ENCODE measurements at regions not wholly inside any gene's neighbourhood (a gene's known extent, or its start where the extent isn't known, plus 50 kb on each side); places are given as distances from the start of the nearest gene placed in this dataset.
"Not testable (repeated sequence)": the region's sequence is repeated elsewhere in the genome, so short reads cannot be mapped to it uniquely, and the experiment has no call there.

GRCh38 chr4:131726940-131727339, 1422.2 kb upstream of the PCDH10 start:
- not testable (repeated sequence) for H3K27me3 ChIP-seq (ENCODE audit: insufficient read depth, low read length); DNase-seq (ENCODE audit: insufficient read length, low spot score, missing footprints); H3K9me3 ChIP-seq (ENCODE audit: low read depth, low read length); H3K4me2 ChIP-seq (ENCODE audit: insufficient read depth, low read length); H3K4me3 ChIP-seq (ENCODE audit: insufficient read depth, low read length); H2AFZ ChIP-seq (ENCODE audit: low read length); H4K20me1 ChIP-seq (ENCODE audit: insufficient read depth, low read length); H3K36me3 ChIP-seq (ENCODE audit: insufficient read depth, low read length); H3K79me2 ChIP-seq (ENCODE audit: insufficient read depth, low read length); H3K27ac ChIP-seq (ENCODE audit: low read depth, low read length); H3K4me1 ChIP-seq (ENCODE audit: insufficient read depth, low read length)

DNA sequence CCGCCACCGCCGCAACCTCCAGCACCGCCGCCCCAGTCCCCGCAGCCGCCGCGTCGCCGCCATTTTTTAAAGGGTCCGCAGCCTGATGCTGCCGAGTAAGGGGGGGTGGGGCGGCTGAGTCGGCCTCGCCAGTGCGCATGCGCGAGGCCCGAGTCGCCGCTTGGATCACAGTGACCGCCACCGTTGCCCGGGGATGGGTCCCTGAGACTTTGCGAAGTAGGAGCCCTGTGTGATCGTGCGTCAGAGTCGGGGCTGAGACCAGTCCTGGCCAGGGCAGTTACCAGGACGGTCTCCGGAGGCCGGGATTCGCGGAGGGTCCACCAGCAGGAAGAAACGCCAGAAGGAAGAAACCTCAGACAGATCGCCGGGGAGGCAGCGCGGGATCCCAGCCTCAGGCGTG, 1421.7 kb upstream of the PCDH10 start:
- not testable (repeated sequence) for DNase-seq (ENCODE audit: insufficient read length, low spot score, missing footprints); H3K4me3 ChIP-seq (ENCODE audit: insufficient read depth, low read length); H3K79me2 ChIP-seq (ENCODE audit: insufficient read depth, low read length); H4K20me1 ChIP-seq (ENCODE audit: insufficient read depth, low read length); H2AFZ ChIP-seq (ENCODE audit: low read length); H3K36me3 ChIP-seq (ENCODE audit: insufficient read depth, low read length); H3K27ac ChIP-seq (ENCODE audit: low read depth, low read length); H3K9me3 ChIP-seq (ENCODE audit: low read depth, low read length); H3K27me3 ChIP-seq (ENCODE audit: insufficient read depth, low read length); H3K4me2 ChIP-seq (ENCODE audit: insufficient read depth, low read length); H3K4me1 ChIP-seq (ENCODE audit: insufficient read depth, low read length)

GRCh38 chr4:131729205-131729604, 1419.9 kb upstream of the PCDH10 start:
- DNase-seq (ENCODE audit: insufficient read length, low spot score, missing footprints); H3K4me3 ChIP-seq (ENCODE audit: insufficient read depth, low read length); H3K4me1 ChIP-seq (ENCODE audit: insufficient read depth, low read length); H3K36me3 ChIP-seq (ENCODE audit: insufficient read depth, low read length); H3K79me2 ChIP-seq (ENCODE audit: insufficient read depth, low read length); H3K27me3 ChIP-seq (ENCODE audit: insufficient read depth, low read length); H2AFZ ChIP-seq (ENCODE audit: low read length); H4K20me1 ChIP-seq (ENCODE audit: insufficient read depth, low read length); H3K4me2 ChIP-seq (ENCODE audit: insufficient read depth, low read length); H3K9me3 ChIP-seq (ENCODE audit: low read depth, low read length); H3K27ac ChIP-seq (ENCODE audit: low read depth, low read length): not testable (repeated sequence)

GRCh38 chr4:131729716-131730398, 1419.2 kb upstream of the PCDH10 start:
- not testable (repeated sequence) for H3K36me3 ChIP-seq (ENCODE audit: insufficient read depth, low read length); H2AFZ ChIP-seq (ENCODE audit: low read length); H3K27me3 ChIP-seq (ENCODE audit: insufficient read depth, low read length); DNase-seq (ENCODE audit: insufficient read length, low spot score, missing footprints); H3K27ac ChIP-seq (ENCODE audit: low read depth, low read length); H3K9me3 ChIP-seq (ENCODE audit: low read depth, low read length); H3K4me2 ChIP-seq (ENCODE audit: insufficient read depth, low read length); H3K79me2 ChIP-seq (ENCODE audit: insufficient read depth, low read length); H3K4me1 ChIP-seq (ENCODE audit: insufficient read depth, low read length); H4K20me1 ChIP-seq (ENCODE audit: insufficient read depth, low read length); H3K4me3 ChIP-seq (ENCODE audit: insufficient read depth, low read length)

DNA sequence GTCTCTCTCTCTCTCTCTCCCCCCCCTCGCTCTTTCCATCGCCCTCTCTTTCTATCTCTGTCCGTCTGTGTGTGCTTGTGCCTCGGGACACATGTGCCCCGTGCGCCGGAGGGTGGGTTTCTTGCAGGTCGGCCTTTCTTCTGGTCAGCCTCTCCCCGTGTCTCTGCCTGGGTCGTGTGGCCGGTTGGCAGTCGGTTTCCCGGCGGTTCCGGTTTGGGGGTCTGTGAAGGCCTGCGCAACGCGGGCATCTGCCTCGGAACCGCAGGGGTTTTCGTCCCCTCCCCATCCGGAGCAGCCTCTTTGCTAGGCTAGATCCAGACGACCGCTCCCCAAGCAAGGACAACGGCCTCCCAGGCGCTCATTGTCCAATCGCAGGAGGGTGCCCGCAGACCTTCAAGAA, 1418.5 kb upstream of the PCDH10 start:
- H3K4me1 ChIP-seq (ENCODE audit: insufficient read depth, low read length); H3K27ac ChIP-seq (ENCODE audit: low read depth, low read length); H2AFZ ChIP-seq (ENCODE audit: low read length); H3K4me3 ChIP-seq (ENCODE audit: insufficient read depth, low read length); DNase-seq (ENCODE audit: insufficient read length, low spot score, missing footprints); H3K9me3 ChIP-seq (ENCODE audit: low read depth, low read length); H3K27me3 ChIP-seq (ENCODE audit: insufficient read depth, low read length); H3K36me3 ChIP-seq (ENCODE audit: insufficient read depth, low read length); H4K20me1 ChIP-seq (ENCODE audit: insufficient read depth, low read length); H3K79me2 ChIP-seq (ENCODE audit: insufficient read depth, low read length); H3K4me2 ChIP-seq (ENCODE audit: insufficient read depth, low read length): not testable (repeated sequence)

GRCh38 chr4:131732034-131732630, 1417.0 kb upstream of the PCDH10 start:
- H2AFZ ChIP-seq (ENCODE audit: low read length); H3K27ac ChIP-seq (ENCODE audit: low read depth, low read length); H3K4me3 ChIP-seq (ENCODE audit: insufficient read depth, low read length); H3K4me2 ChIP-seq (ENCODE audit: insufficient read depth, low read length); H3K79me2 ChIP-seq (ENCODE audit: insufficient read depth, low read length); H3K9me3 ChIP-seq (ENCODE audit: low read depth, low read length); H3K4me1 ChIP-seq (ENCODE audit: insufficient read depth, low read length); H4K20me1 ChIP-seq (ENCODE audit: insufficient read depth, low read length); H3K36me3 ChIP-seq (ENCODE audit: insufficient read depth, low read length); H3K27me3 ChIP-seq (ENCODE audit: insufficient read depth, low read length): not testable (repeated sequence)
- DNase-seq (ENCODE audit: insufficient read length, low spot score, missing footprints) = peak; percentile 80

DNA sequence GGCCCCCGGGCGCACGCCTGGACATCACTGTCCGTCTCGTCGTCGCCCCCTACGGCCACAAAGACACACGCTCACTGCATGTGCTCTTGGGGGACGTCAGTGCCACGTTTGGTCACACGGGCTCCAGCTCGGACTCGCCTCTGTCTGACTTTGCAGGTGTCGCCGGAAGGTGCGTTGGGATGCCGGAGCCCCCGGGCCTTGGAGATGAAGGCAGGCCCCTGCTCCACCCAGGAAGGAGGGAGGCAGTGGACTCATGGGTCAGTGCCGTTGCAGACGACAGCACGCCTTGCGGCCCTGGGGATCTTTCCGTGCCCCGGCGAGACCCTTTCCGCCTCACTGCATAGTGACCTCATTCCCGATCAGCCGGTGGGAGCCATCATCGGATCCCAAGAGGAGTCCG, 1414.8 kb upstream of the PCDH10 start:
- H3K79me2 ChIP-seq (ENCODE audit: insufficient read depth, low read length); H3K36me3 ChIP-seq (ENCODE audit: insufficient read depth, low read length); H3K4me3 ChIP-seq (ENCODE audit: insufficient read depth, low read length); H3K4me1 ChIP-seq (ENCODE audit: insufficient read depth, low read length); H3K9me3 ChIP-seq (ENCODE audit: low read depth, low read length); H2AFZ ChIP-seq (ENCODE audit: low read length); H3K27ac ChIP-seq (ENCODE audit: low read depth, low read length); H3K27me3 ChIP-seq (ENCODE audit: insufficient read depth, low read length); H4K20me1 ChIP-seq (ENCODE audit: insufficient read depth, low read length); DNase-seq (ENCODE audit: insufficient read length, low spot score, missing footprints); H3K4me2 ChIP-seq (ENCODE audit: insufficient read depth, low read length): not testable (repeated sequence)

DNA sequence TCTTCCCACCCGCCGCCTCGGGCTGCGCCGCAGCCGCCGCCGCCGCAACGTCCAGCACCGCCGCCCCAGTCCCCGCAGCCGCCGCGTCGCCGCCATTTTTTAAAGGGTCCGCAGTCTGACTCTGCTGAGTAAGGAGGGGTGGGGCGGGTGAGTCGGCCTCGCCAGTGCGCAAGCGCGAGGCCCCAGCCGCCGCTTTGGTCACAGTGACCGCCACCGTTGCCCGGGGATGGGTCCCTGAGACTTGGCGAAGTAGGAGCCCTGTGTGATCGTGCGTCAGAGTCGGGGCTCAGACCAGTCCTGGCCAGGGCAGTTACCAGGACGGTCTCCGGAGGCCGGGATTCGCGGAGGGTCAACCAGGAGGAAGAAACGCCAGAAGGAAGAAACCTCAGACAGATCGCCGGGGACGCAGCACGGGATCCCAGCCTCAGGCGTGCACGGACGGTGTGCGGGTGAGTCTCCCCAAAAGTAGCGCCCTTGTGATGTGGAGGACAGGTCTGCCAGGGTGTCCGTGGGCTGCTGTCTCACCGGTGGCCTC, 1414.2 kb upstream of the PCDH10 start:
- not testable (repeated sequence) for H3K4me3 ChIP-seq (ENCODE audit: insufficient read depth, low read length); H3K9me3 ChIP-seq (ENCODE audit: low read depth, low read length); H3K27ac ChIP-seq (ENCODE audit: low read depth, low read length); H4K20me1 ChIP-seq (ENCODE audit: insufficient read depth, low read length); DNase-seq (ENCODE audit: insufficient read length, low spot score, missing footprints); H3K79me2 ChIP-seq (ENCODE audit: insufficient read depth, low read length); H3K36me3 ChIP-seq (ENCODE audit: insufficient read depth, low read length); H3K4me2 ChIP-seq (ENCODE audit: insufficient read depth, low read length); H3K27me3 ChIP-seq (ENCODE audit: insufficient read depth, low read length); H2AFZ ChIP-seq (ENCODE audit: low read length); H3K4me1 ChIP-seq (ENCODE audit: insufficient read depth, low read length)

DNA sequence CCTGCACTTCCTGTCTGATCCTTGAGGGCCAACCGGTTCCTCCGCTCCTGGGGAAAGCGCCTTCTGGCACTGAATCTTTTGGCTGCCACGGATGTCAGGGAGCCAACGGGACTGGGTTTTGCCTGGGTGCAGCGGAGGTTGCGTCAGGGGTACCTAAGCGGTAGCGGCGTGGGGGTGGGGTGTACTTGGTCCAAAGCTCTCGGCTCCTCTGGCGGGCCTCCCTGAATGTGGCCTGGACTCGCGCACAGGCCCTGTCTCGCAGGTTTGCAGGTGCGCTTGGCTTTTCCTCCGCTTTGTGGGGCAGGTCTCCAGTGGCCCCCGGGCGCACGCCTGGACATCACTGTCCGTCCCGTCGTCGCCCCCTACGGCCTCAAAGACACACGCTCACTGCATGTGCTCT, 1410.1 kb upstream of the PCDH10 start:
- not testable (repeated sequence) for H3K4me2 ChIP-seq (ENCODE audit: insufficient read depth, low read length); DNase-seq (ENCODE audit: insufficient read length, low spot score, missing footprints); H3K4me3 ChIP-seq (ENCODE audit: insufficient read depth, low read length)

More for the DNA sequence above, 1410.1 kb upstream of the PCDH10 start:
- not testable (repeated sequence) for H3K27me3 ChIP-seq (ENCODE audit: insufficient read depth, low read length); H3K27ac ChIP-seq (ENCODE audit: low read depth, low read length); H3K4me1 ChIP-seq (ENCODE audit: insufficient read depth, low read length); H3K79me2 ChIP-seq (ENCODE audit: insufficient read depth, low read length); H2AFZ ChIP-seq (ENCODE audit: low read length); H4K20me1 ChIP-seq (ENCODE audit: insufficient read depth, low read length); H3K36me3 ChIP-seq (ENCODE audit: insufficient read depth, low read length); H3K9me3 ChIP-seq (ENCODE audit: low read depth, low read length)
